ENCODE measurements at regions not wholly inside any gene's neighbourhood (a gene's known extent, or its start where the extent isn't known, plus 50 kb on each side); places are given as distances from the start of the nearest gene placed in this dataset.
"Not testable (repeated sequence)": the region's sequence is repeated elsewhere in the genome, so short reads cannot be mapped to it uniquely, and the experiment has no call there.

DNA sequence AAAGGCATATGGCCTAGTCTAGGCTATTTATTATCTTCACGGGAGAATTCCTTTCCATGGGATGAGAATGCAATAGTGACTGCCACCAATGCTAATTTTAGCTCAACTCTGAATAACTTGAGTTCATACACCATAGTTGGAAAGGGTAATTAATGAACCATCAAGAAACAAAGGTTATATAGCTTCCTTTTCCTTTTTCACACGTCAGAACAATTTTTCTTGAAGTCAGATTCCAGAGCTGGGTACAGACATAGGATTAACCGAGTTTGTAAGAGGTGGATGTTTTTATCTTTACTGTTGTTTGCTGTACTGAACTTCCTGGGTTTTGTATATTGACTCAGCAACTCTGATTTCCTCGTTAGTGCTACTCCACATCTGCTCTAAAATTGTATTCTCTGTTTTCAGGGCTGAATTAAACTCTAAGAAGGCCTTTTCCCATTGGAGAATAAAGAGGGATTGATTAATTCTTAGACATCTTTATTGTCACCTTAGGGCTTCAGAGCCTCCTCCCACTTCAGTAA is 262.0 kb downstream of the NUF2 start:
- no peak for DNase-seq

- no peak for DNase-seq
These were observed 264.0 kb downstream of the NUF2 start for GRCh38 chr1:163585796-163586195.

DNA sequence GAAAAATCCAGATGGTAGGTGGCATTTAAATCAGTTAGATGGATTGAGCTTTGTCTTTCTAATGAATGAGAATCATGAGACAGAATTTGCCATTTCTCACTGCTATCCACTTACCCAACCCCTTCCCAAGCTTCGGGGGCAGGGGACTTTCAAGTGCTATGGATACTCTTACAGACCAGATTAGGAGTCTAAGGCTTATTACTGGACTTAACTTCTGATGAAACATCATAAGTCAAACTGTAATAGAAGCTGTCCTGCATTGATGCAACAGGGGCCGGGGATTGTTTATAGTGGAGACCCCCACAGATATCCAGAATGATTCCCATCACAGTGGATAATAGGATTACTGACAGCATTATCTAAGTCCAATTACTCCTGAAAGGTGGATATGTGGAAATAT is 267.0 kb downstream of the NUF2 start:
- DNase-seq = no peak

DNA sequence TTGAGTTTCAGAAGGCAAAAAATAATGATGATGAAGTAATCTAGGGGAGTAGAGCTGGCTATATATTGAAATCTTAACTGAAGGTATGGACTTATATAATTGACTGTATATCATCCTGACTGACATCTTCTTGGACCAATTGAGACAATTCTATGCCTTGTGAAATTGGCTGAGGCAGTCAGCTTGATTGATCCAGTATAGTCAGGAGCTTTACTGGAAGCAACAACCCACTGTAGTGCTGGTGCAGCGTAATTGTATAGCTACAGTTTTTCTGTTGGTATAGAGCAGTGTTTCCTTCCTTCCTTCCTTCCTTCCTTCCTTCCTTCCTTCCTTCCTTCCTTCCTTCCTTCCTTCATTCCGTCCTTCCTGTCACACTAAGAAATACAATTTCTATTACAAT is 268.0 kb downstream of the NUF2 start:
- DNase-seq = no peak

DNA sequence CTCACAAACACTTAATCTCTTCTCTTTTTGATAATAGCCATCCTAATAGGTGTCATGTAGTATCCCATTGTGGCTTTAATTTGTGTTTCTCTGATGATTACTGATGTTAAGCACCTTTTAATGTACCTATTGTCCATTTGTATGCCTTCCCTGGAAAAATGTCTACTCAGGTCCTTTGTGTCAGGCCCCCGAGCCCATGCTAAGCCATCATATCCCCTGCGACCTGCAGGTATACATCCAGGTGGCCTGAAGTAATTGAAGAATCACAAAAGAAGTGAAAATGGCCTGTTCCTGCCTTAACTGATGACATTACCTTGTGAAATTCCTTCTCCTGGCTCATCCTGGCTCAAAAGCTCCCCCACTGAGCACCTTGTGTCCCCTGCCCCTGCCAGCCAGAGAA is 269.4 kb downstream of the NUF2 start:
- DNase-seq = not testable (repeated sequence)

DNA sequence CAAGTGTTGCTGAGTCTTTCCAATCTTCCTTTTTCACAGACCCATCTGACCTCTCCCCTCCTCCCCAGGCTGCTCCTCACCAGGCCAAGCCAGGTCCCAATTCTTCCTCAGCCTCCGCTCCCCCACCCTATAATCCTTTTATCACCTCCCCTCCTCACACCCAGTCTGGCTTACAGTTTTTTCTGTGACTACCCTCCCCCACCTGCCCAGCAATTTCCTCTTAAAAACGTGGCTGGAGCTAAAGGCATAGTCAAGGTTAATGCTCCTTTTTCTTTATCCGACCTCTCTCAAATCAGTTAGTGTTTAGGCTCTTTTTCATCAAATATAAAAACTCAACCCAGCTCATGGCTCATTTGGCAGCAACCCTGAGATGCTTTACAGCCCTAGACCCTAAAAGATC is 270.9 kb downstream of the NUF2 start:
- DNase-seq = not testable (repeated sequence)

GRCh38 chr1:163596106-163596505 is 274.4 kb downstream of the NUF2 start:
- not testable (repeated sequence) for DNase-seq

GRCh38 chr1:163596541-163597258 is 274.9 kb downstream of the NUF2 start:
- peak; percentile 14 for DNase-seq

DNA sequence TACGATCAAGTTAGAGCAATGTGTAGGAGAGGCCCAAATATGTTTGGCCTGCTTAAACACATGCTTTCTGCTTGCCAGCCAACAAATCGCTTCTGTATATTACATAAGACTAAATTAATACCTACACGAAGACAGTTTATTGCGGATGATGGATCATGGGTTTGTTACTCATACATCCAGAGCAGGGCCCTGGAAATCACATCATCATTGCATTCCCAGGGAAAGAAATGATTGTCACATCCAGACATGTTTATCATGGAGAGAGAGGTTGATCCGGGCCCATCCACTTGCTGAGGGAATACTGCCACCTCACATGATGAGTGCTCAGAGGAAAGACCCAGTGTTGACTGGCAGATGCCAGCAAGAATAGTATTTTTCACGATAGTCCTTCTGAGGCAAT is 282.6 kb downstream of the NUF2 start:
- no peak for DNase-seq

DNA sequence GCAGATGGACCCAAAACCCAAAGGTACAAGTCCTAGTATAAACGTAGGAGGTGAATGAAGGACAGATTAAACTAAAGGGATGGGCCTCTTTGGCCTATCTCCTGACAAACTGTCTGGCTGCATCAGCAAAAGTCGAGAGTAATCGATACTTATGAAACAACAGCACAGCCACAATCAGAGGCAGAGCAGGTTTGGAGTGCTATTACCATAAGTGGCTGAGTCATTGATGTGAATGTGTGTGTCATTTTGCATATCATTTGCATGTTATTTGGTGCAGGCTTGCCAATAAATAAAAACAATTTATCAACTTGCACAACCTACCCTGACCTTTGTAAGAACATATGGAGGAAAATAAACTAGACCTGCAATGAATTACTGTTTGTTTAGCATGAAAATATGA is 283.1 kb downstream of the NUF2 start:
- no peak for DNase-seq

- no peak for DNase-seq
These were observed 287.2 kb downstream of the NUF2 start for GRCh38 chr1:163608979-163609378.

DNA sequence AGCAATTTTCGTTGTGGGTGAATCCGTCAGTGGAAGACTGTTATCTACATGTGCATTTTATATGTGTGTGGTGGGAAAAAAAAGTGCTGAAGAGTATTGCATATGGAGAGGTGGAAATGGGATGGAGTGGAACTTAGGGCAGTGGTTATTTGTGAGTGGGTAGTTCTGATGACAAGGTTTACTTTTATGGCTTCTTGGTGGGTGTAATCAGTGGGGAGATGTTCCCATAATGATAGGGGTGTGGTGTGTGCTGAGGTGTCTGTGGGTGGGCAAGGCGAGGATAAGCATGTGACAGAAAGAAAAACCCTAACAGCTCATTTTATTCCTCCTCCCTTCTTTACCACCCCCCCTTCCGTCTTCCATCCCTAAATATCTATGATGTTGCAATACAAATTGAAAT is 288.1 kb downstream of the NUF2 start:
- no peak for DNase-seq

GRCh38 chr1:163610486-163610885 is 288.7 kb downstream of the NUF2 start:
- no peak for DNase-seq

GRCh38 chr1:163614361-163614760 is 292.6 kb downstream of the NUF2 start:
- DNase-seq = no peak

DNA sequence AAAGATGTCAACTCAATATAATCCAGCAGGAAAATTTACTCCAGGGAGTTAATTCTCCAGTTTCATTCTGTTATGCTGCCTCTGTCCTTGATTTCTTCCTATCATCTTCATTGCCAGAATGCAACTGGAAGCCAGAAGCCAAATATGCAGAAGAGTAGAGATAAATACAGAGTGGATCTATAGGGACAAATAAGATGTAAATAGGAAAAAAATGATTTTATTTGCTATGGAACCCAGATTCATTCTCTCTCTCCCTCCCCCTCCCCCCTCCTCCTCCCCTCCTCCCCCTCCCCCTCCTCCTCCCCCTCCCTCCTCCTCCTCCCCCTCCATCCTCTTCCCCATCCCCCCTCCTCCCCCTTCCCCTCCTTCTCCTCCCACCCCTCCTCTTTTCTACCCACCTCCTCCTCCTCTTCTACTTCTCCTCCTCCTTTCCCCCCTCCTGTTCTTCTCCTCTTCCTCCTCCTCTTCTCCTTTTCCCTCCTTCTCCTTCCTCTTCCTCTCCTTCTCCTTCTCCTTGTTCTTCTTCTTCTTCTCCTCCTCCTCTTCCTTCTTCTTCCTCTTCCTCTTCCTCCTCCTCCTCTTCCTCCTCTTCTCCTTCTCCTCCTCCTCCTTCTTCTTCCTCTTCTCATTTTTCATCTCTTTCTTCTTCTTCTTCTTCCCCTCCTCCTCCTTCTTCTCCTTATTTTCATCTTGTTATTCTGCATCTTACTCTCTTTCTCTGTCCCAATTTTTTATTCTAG is 306.4 kb downstream of the NUF2 start:
- no peak for DNase-seq

DNA sequence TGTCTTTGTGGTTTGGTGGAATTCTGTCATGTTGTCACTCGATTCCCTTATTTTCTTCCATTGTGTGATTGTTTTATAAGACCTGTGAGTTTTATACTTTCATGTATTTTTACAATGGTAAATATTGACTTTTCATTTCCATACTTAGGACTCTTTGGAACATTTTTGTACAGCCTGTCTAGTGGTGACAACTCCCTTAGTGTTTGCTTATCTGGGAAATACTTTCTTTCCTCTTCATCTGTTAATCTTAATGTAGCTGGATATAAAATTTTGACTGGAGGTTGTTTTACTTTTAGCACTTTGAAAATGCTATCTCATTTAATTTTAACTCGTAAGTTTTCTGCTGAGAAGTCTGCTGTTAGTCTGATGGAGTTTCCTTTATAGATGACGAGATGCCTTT is 310.5 kb downstream of the NUF2 start:
- DNase-seq = no peak

DNA sequence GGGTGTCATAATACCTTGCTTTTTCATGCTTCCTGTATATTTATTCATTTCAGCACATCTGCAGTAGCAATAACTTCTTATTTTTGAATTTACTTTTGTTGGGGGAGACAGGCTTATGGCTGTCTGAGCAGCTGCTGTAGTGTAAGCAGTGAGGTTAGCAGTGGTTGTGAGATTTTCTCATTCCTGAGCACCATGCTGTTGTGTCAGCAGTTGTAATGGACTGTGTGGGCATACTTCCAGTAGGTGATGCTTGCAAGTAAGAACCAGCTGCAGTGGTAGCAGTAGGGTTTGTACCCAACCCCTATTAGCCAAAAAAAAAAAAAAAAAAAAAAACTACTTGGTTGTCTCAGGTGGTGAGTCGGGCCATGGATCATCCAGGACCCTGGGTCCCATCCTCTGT is 311.6 kb downstream of the NUF2 start:
- DNase-seq = no peak

GRCh38 chr1:163645676-163646075 is 323.9 kb downstream of the NUF2 start:
- not testable (repeated sequence) for DNase-seq

DNA sequence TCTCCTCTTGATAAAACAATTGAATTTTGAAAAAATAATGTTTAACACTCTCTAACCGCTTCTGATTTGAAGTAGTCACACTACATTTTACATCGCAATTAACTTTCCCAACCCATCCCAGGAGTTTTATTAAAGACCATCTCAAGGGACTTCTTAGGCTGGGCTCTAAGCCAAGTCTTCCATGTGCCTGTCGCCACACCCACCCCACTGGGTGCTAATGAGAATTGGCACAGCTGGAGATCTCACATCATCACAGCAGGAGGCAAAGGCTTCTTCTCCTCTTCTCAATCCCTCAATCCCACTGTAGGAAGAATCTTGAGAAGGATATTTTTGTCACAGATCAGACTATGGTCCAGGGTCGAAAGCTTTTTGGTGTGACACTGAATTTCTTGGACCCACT is 328.9 kb downstream of the NUF2 start:
- peak; percentile 6 for DNase-seq

- no peak for DNase-seq
These were observed 330.7 kb downstream of the NUF2 start for GRCh38 chr1:163652441-163652840.

GRCh38 chr1:163655565-163655964 is 333.8 kb downstream of the NUF2 start:
- no peak for DNase-seq

- DNase-seq = peak; percentile 80
These were observed 334.5 kb downstream of the NUF2 start for GRCh38 chr1:163656095-163656759.

- no peak for DNase-seq
These were observed 336.0 kb downstream of the NUF2 start for GRCh38 chr1:163657719-163658118.

GRCh38 chr1:163661391-163661790 is 339.6 kb downstream of the NUF2 start:
- DNase-seq = no peak

Measured in DMS79 (cell line).